ENCODE measurements at regions not wholly inside any gene's neighbourhood (a gene's known extent, or its start where the extent isn't known, plus 50 kb on each side); places are given as distances from the start of the nearest gene placed in this dataset.

- TF ChIP-seq TAF1 (IDR thresholded peaks at IDR 0.05; ENCODE audit: low read depth, low read length), result no peak
- no peak for TF ChIP-seq POLR2A (IDR thresholded peaks at IDR 0.05; ENCODE audit: low read depth, low read length)
Measured at GRCh38 chr12:58172433-58173073, 231.2 kb downstream of the ATP23 start.
